T-helper 2 cell treated with Interferon-gamma antibody and Interleukin-4, amounts not matched to agents 5 μg/mL and 100 μg/mL, for 36 hours (primary cell): ENCODE measurements at regions not wholly inside any gene's neighbourhood (a gene's known extent, or its start where the extent isn't known, plus 50 kb on each side); places are given as distances from the start of the nearest gene placed in this dataset.

ENCODE experiments used
- DNase-seq: peaks from one replicate; pipeline ENCODE4 v3.0.0; 2021; ENCODE audit warnings: low spot score
- H3K27ac Mint-ChIP-seq: one replicate; pipeline ENCODE4 v1.8.0; 2021; ENCODE audit warnings: mild to moderate bottlenecking, mixed read lengths
- H3K27me3 Mint-ChIP-seq: one replicate; pipeline ENCODE4 v1.8.0; 2021; ENCODE audit warnings: low read depth, mixed read lengths
- H3K36me3 Mint-ChIP-seq: one replicate; pipeline ENCODE4 v1.8.0; 2021; ENCODE audit warnings: low read depth, mixed read lengths
- H3K4me1 Mint-ChIP-seq: one replicate; pipeline ENCODE4 v1.8.0; 2021; ENCODE audit warnings: low read depth, mixed read lengths
- H3K4me3 Mint-ChIP-seq: one replicate; pipeline ENCODE4 v1.8.0; 2022; ENCODE audit warnings: mild to moderate bottlenecking, moderate library complexity, mixed read lengths
- H3K9me3 Mint-ChIP-seq: one replicate; pipeline ENCODE4 v1.8.0; 2021; ENCODE audit warnings: mixed read lengths

DNA sequence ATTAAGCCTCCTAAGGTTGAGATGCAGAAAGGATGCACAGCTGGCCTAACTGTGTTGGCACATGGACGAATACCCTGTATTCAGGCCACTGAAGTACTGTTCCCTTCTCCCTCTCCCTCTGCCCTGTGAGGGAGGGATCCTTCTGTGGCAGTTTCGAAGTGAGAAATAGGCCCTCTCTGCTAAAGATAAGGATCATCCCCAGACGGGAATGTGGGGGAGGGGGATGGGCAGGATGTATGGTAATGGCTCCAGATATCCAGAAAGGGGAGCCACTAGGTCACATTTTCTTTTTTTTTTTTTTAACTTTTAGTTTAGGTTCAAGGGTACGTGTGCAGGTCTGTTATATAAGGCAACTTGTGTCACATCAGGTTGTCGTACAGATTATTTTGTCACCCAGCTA is 463.1 kb downstream of the TBL1XR1 start:
- Mint-ChIP-seq H3K4me3 (no peak overlapping the region), H3K9me3 (no peaks in the 10 kb centered on the region), H3K4me1 (no peaks in the 10 kb centered on the region), H3K27ac (no peak overlapping the region), H3K27me3 (no peaks in the 10 kb centered on the region), H3K36me3 (no peaks in the 10 kb centered on the region)
- no peak for DNase-seq

DNA sequence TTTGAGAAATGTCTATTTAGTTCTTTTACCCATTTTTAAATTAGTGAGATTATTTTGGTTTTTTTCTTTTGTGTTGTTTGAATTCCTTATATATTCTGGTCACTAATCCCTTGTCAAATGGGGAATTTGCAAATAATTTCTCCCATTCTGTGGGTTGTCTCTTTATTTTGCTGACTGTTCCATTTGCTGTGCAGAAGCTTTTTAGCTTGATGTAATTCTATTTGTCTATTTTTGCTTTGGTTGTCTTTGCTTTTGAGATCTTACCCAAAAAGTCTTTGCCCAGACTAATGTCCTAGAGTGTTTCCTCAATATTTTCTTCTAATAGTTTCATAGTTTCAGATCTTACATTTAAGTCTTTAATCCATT is 472.9 kb downstream of the TBL1XR1 start:
- DNase-seq = no peak
- Mint-ChIP-seq H3K27me3 (no peaks in the 10 kb centered on the region), H3K4me3 (no peak overlapping the region), H3K4me1 (no peaks in the 10 kb centered on the region), H3K9me3 (peaks cover 11% of the 10 kb centered on the region), H3K27ac (no peak overlapping the region), H3K36me3 (no peaks in the 10 kb centered on the region)

DNA sequence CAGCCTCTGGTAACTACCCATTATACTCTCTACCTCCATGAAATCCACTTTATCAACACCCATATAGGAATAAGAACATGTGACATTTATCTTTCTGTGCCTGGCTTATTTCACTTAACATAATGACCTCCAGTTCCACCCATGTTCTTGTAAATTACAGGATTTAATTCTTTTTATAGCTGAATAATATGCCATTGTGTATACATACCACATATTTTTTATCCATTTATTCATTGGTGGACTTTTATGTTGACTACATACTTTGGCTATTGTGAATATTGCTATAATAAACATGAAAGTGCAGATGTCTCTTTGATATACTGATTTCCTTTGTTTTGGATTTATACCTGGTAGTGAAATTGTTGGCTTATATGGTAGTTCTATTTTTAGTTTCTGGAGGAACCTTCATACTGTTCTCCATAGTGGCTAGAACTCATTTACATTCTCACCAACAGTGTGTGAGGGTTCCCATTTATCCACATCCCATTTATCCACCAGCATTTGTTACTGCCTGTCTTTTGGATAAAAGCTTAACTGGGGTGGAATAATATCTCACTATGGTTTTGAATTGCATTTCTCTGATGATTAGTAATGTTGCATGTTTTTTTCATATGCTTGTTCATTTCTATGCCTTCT is 473.4 kb downstream of the TBL1XR1 start:
- H3K9me3 Mint-ChIP-seq = peaks cover 11% of the 10 kb centered on the region
- H3K27ac Mint-ChIP-seq = no peak overlapping the region
- H3K4me1 Mint-ChIP-seq = no peaks in the 10 kb centered on the region
- DNase-seq = no peak
- H3K27me3 Mint-ChIP-seq = no peaks in the 10 kb centered on the region
- H3K36me3 Mint-ChIP-seq = no peaks in the 10 kb centered on the region
- no peak overlapping the region for H3K4me3 Mint-ChIP-seq

GRCh38 chr3:176714034-176714433 is 483.2 kb downstream of the TBL1XR1 start:
- Mint-ChIP-seq H3K27me3 (no peaks in the 10 kb centered on the region), H3K4me1 (no peaks in the 10 kb centered on the region), H3K36me3 (no peaks in the 10 kb centered on the region), H3K9me3 (no peaks in the 10 kb centered on the region), H3K4me3 (no peak overlapping the region), H3K27ac (no peak overlapping the region)
- DNase-seq = no peak

DNA sequence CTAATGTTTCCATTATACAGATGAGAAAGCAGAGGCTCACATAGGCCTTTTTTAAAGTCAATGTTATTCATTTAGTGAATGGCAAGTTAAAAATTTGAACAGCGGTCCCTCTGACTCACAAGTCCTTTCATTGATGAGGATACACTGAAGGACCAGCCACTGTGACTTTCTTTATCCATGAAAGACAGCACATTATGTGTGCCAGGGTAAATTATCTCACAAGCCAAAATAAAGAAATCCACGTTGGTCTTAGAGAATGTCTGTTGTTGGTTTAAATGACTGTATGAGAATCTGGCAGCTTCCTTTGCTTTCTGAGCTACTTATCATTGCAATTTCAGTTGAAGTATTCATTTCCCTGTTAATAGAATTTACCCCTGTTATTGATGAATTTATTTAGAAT is 485.1 kb downstream of the TBL1XR1 start:
- H3K36me3 Mint-ChIP-seq = no peaks in the 10 kb centered on the region
- H3K4me1 Mint-ChIP-seq = no peaks in the 10 kb centered on the region
- H3K27me3 Mint-ChIP-seq = no peaks in the 10 kb centered on the region
- no peak overlapping the region for H3K4me3 Mint-ChIP-seq
- no peak for DNase-seq
- H3K27ac Mint-ChIP-seq = no peak overlapping the region
- no peaks in the 10 kb centered on the region for H3K9me3 Mint-ChIP-seq

- Mint-ChIP-seq H3K36me3 (no peaks in the 10 kb centered on the region), H3K27me3 (no peaks in the 10 kb centered on the region), H3K4me3 (no peak overlapping the region), H3K4me1 (no peaks in the 10 kb centered on the region), H3K9me3 (no peaks in the 10 kb centered on the region), H3K27ac (no peak overlapping the region)
- no peak for DNase-seq
These were observed 498.0 kb downstream of the TBL1XR1 start for GRCh38 chr3:176699288-176699687.

DNA sequence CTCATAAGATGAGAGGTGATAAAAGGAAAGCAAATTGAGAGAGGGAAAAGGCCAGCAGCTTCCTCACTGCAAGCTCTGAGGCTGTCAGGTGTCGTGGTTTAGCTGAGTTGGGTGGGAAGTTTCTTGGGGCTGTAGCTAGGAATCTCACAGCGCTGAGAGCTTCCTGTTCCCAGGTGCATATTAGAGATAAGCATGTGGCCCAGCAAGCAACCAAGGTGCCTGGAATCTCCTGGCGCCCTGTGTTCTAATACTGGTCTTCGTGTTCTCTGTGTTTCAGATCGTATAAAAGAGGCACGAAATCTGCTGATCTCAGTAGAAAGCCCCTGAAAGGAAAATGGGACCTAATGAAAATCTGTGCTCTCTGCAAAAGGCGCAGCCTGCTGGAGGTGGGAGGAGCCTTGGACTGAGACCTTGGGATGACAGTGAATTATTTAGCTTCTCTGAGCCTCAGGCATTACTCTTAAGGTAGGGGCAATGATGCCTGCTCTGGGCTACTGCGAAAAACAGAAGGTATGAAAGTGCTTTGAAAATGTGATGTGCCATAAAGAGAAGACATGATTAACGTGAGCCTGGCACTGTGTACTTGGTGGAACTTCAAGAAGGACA is 499.9 kb downstream of the TBL1XR1 start:
- H3K4me1 Mint-ChIP-seq = no peaks in the 10 kb centered on the region
- no peak for DNase-seq
- H3K4me3 Mint-ChIP-seq = no peak overlapping the region
- H3K9me3 Mint-ChIP-seq = no peaks in the 10 kb centered on the region
- H3K27ac Mint-ChIP-seq = no peak overlapping the region
- no peaks in the 10 kb centered on the region for H3K36me3 Mint-ChIP-seq
- no peaks in the 10 kb centered on the region for H3K27me3 Mint-ChIP-seq

DNA sequence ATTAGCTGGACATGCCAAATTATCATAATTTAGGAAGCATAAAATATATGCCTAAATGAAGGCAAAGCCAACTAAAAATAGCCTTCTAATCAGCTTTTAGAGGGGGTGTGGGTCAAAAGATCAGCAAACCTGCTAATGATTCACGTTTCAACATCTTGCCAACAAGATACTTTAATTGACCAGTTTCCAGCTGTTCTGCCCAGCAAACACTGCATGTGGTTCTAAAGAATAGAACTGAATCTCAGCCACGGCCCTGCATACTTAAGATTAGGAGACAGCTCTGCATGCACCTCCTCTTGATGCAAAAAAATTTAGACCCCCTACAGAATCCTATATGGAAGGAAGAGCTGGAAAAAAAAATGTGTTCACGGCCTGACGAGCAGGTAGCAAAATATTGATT is 500.5 kb downstream of the TBL1XR1 start:
- no peaks in the 10 kb centered on the region for H3K9me3 Mint-ChIP-seq
- no peaks in the 10 kb centered on the region for H3K4me1 Mint-ChIP-seq
- no peaks in the 10 kb centered on the region for H3K27me3 Mint-ChIP-seq
- H3K27ac Mint-ChIP-seq = no peak overlapping the region
- H3K36me3 Mint-ChIP-seq = no peaks in the 10 kb centered on the region
- H3K4me3 Mint-ChIP-seq = no peak overlapping the region
- no peak for DNase-seq

- Mint-ChIP-seq H3K27me3 (no peaks in the 10 kb centered on the region), H3K9me3 (no peaks in the 10 kb centered on the region), H3K36me3 (no peaks in the 10 kb centered on the region), H3K4me3 (no peak overlapping the region), H3K27ac (no peak overlapping the region), H3K4me1 (no peaks in the 10 kb centered on the region)
- DNase-seq = no peak
These were observed 504.1 kb downstream of the TBL1XR1 start for GRCh38 chr3:176692966-176693785.

DNA sequence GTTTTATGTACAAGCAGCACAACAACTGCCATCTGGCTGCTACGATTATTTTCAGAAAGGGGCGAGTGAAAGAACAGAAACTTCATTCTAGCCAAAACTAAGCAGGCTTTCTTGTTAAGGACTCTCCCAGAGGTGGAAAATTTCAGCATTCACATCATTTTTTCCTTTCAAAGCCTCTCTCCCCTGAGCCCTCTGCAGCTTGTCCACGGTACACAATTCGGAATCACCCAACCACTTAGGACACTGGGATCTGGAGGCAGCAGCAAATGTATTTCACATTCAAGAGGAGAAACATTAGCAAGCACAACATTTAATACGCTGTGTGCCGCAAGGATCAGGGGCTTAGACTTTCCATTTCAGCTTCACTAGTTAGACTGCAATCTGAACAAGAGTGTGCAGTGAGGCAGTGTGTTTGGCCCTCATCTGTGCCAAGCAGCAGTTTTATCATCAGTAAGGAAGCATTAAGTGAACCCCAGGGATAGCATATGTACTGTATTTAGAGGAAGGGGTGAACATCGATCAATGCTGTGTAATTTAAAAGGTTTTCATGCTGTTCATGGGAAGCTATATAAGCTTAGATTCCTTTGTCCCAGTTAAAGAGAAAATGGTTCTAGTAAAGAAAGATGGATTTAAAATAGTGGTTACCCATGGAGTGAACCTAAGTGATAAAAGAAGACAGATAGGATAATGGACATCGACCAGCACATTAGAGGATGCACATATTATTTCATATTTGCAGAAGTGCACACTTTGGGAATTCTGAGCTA is 504.9 kb downstream of the TBL1XR1 start:
- no peaks in the 10 kb centered on the region for H3K9me3 Mint-ChIP-seq
- no peak overlapping the region for H3K4me3 Mint-ChIP-seq
- no peaks in the 10 kb centered on the region for H3K4me1 Mint-ChIP-seq
- H3K27ac Mint-ChIP-seq = no peak overlapping the region
- no peaks in the 10 kb centered on the region for H3K27me3 Mint-ChIP-seq
- DNase-seq = no peak
- H3K36me3 Mint-ChIP-seq = no peaks in the 10 kb centered on the region

DNA sequence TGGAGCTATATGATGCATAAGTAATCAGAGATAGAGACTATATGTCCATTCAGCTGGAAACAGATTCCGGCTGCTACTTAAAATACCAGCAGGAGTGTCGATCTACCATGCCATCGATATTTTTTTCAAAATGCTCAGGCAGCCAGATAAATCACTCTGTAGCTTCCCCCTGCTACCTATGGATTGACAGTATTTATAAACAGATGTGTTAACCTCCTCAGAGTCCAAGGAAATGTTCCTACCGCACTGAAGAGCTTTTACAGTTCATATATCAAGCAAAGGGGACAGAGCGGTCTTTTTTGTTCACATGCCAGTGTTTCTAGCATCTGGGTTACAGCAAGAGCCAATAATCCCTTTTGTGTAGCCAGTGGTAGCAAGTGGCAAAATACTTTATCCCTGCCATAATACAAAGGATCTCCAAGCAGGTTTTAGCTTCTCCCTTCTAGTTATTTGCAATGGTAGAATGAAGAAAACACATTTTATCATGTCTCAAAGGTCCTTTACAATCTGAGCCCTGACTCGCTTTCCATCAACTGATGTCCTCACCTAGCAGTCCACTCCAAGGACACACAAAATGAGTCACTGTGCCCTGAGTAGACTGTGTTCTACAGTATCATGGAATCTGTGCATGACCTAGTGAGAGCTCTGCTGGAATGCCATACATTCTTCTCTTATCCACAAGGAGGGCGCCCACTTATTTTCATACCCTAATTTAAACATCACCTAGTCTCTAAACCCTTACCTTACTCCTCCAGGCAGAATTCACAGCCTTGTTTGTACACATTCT is 507.0 kb downstream of the TBL1XR1 start:
- no peak for DNase-seq
- no peak overlapping the region for H3K27ac Mint-ChIP-seq
- no peaks in the 10 kb centered on the region for H3K36me3 Mint-ChIP-seq
- no peaks in the 10 kb centered on the region for H3K9me3 Mint-ChIP-seq
- H3K4me3 Mint-ChIP-seq = no peak overlapping the region
- no peaks in the 10 kb centered on the region for H3K27me3 Mint-ChIP-seq
- H3K4me1 Mint-ChIP-seq = no peaks in the 10 kb centered on the region

GRCh38 chr3:176687754-176688153 is 509.5 kb downstream of the TBL1XR1 start:
- no peak for DNase-seq
- no peaks in the 10 kb centered on the region for H3K4me1 Mint-ChIP-seq
- H3K27ac Mint-ChIP-seq = no peak overlapping the region
- H3K9me3 Mint-ChIP-seq = peaks cover 3% of the 10 kb centered on the region
- no peak overlapping the region for H3K4me3 Mint-ChIP-seq
- no peaks in the 10 kb centered on the region for H3K27me3 Mint-ChIP-seq
- H3K36me3 Mint-ChIP-seq = no peaks in the 10 kb centered on the region

- Mint-ChIP-seq H3K4me1 (no peaks in the 10 kb centered on the region), H3K27me3 (no peaks in the 10 kb centered on the region), H3K36me3 (no peaks in the 10 kb centered on the region), H3K9me3 (peaks cover 23% of the 10 kb centered on the region), H3K4me3 (no peak overlapping the region), H3K27ac (no peak overlapping the region)
- no peak for DNase-seq
These were observed 513.9 kb downstream of the TBL1XR1 start for GRCh38 chr3:176683382-176683781.
